ENCODE measurements at regions not wholly inside any gene's neighbourhood (a gene's known extent, or its start where the extent isn't known, plus 50 kb on each side); places are given as distances from the start of the nearest gene placed in this dataset.
A peak's percentile ranks its signal among the peaks of the same experiment; 100 is the strongest.

DNA sequence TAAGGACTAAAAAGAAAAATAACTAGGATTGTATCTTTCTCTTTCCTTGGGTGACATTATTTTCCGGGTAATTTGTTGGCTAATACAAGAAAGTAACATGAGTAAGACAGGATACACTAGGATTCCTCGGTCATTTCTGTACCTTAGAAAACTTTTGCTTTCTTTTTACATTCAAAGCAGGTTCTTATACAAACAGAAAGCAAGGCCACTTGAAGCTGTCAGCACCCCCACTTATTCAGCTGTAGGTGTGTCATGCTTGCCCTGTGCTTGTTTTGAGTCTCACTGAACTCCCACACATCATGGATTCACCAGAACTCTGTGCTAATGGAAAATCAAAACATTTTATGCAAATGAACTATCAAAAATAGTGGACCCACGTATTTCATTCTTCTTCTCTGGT lies 266.8 kb upstream of the CLEC14A start:
- DNase-seq = no peak

DNA sequence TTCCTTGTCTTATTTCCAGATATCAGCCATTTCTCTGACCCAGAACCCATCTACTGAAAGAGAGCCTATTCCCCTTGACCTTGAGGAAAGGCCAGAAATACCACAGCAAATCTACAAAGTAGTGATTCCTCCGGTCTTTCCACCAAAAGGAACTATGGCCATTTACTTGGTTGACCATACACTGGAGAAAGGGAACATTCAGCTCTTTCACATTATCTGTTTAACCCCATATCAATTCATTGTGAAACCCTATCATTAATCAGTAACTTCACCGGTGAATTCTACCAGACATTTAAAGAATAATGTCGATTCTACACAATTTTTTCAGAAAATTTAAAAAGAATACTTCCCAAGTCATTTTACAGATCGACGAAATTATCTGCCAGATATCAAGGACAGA lies 265.7 kb upstream of the CLEC14A start:
- no peak for DNase-seq

DNA sequence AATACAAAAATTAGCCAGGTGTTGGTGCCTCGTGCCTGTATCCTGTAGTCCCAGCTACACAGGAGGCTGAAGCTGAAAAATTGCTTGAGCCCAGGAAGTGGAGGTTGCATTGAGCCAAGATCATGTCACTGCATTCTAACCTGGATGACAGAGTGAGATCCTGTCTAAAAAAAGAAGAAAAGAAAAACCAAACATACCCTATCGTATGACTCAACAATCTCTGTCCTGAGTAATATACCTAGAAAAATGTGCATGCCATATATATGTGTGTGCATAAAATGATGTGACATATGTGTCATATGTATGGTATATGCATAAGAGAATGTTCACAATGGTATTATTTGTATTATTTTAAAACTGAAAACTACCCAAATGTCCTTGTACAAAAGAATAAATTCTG lies 261.5 kb upstream of the CLEC14A start:
- no peak for DNase-seq

DNA sequence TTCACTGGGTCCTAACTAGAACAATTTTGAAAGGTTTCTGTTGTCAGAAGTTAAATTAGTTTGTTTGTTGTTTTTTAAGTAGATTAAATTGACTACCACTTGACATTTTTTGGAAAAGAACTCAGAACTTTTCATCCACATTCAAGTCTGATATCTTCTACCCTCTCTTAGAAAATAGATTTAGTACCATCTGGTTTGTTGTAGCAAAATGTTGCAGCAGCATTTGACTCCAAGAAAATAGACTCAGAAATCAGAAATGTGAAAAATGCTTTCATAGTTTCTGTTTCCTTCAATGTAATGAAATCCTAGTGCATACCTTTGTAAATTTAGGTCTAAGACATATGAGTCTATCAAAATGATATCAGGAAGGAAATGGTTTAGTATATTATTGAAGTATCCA lies 256.3 kb upstream of the CLEC14A start:
- no peak for DNase-seq

DNA sequence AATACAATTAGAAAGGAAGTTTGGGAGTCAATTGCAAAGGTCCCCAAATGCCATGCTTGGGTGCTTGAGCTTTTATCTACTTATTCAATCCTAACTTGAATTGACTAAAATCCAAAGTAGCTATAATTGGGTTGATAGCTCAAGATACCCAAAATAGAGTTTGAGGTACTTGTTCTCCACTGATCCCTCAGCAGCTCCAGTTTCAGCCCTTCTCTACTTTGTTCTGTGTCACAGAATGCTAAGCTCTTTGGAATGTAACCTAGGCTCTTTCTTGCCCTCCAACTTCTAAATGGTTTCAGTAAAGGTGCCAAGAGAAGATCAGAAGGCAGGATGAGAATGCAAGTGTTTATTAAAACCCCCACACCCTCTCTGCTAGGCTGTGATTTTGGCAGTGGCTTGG lies 251.4 kb upstream of the CLEC14A start:
- DNase-seq = no peak

DNA sequence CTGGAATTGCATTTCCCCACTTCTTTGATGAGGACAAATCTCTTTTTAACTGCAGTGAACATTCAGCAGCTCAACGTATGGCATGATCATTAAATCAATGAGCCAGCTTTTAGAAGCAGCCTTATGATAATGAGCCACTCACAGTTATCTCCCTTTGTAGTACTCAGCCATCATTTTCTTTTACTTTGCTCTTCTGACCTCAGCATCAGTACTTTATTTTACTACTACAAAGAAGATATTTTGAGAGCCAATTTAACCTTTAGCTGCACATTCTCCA lies 250.0 kb upstream of the CLEC14A start:
- DNase-seq = no peak

DNA sequence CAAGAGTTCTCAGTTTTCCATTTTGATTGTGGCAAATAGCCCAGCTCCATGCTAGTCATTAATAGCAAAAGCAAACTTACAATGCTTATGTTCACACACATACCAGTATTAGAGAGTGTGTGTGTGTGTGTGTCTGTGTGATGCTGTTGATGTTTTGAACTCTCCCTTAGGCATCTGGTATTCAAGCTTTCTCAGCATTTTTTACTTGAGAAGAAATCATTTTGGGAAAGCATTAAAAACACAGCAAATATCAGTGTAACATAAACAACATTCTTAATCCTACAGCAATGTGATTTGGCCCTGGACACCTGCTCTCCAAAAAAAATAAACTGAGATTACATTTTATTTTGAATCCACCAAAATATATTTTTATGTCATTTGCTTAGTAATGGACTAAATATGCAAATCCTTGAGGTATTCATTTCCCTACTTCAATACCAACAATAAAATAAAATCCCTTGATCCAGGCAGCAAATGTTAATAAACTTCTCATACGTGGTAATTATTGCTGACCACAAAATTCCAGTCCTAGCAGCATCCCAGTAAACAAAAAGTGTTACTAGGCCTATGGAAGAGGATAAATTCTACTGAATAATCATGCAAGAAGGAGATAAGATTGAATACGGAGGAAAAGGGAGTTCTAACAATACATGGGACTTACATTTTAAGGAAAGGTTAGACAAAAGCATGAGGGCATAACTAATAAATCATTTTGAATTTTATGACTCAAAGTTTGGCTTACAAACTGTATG lies 249.5 kb upstream of the CLEC14A start:
- no peak for DNase-seq

DNA sequence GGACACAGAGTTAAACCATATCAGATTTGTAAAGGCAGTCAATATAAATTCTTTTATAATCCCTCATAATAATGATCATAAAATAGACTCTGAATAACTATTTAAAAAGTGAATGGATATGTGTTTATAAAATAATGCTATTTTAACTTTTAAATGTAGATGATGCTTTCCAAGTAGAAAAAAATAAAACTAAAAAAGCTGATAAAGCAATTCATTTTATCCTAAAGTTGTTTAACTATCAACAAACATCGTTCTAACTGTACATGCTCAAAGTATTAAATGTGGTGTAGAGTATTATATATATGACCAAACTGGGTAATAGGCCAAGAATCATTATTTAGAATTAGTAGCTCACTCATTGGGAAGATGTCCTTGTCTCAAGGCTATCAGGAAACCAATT lies 248.3 kb upstream of the CLEC14A start:
- DNase-seq = no peak

DNA sequence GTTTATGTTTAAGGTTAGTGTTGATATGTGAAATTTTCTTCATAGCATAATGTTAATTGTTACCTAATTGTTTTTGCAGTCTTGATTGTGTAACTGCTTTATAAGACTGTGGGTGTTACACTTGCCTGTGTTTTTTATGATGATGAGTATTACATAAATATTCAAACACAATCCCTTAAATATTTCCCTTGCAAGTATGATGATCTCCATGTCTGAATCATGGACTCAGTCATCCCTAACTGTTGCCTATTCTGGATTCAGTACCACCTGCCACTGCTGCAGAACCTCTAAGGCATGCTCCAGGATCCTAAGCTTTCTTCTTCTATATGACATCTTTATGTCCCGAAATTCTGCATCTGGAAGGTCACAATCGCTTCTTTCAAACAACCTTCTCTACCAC lies 246.3 kb upstream of the CLEC14A start:
- no peak for DNase-seq

DNA sequence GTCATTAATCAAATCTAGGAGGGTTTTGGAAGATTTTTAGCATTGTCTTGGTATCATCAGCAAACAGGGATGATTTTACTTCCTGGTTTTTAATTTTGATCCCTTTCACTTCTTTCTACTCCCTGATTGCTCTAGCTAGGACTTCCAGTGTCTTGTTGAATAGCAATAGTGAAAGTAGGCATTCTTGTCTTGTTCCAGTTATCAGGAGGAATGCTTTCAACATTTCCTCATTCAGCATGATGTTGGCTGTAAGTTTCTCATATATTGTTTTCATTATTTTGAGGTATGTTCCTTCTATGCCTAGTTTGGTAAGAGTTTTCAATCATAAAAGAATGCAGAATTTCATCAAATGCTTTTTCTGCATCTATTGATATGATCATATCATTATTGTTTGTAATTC lies 244.2 kb upstream of the CLEC14A start:
- DNase-seq = no peak

DNA sequence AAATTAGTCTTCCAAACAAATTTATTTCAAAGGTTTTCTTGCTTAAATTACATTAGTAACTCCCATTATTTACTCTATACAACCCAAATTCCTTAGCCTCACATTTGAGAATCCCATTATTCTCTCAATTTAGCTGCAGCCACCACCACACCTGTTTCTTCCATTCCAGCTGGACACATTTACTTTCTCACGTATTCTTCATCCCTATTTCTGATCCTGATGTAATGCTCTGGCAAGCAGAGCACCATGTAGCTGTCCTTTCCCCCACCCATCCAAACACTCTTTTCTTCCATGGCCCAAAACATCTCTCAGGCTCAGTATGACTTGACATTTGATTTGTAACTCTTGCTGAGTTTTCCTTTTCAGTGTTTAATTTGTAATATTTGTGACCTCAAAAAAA lies 240.2 kb upstream of the CLEC14A start:
- DNase-seq = no peak

DNA sequence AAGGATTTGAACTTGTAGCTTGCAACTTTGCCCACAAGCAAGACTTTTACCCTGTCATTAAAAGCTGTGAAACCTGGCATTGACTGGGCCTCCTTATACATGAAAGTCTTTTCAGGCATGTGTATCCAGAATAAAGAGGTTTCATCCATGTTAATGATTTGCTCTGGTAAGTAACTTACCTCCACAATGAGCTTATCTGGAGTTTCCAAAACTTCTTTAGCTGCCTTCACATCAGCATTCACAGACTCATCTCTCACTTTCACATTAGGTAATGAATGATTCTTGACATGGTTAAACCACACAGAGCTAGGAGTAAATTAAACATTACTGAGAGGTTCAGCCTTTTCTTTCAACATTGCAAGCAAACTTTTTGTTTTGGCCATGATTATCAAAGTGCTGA lies 234.4 kb upstream of the CLEC14A start:
- no peak for DNase-seq

DNA sequence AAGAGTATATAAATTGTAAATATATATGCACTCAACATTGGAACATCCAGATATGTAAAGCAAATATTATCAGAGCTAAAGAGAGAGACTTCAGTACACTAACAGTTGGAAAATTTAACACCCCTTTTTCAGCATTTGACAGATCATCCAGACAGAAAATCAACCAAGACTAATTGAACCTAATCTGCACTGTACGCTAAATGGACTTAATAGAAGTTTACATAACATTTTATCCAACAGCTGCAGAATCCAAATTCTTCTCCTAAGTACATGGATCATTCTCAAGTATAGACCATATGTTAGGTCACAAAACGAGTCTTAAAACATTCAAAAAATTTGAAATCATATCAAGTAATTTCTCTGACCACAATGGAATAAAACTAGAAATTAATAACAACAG lies 229.1 kb upstream of the CLEC14A start:
- no peak for DNase-seq

DNA sequence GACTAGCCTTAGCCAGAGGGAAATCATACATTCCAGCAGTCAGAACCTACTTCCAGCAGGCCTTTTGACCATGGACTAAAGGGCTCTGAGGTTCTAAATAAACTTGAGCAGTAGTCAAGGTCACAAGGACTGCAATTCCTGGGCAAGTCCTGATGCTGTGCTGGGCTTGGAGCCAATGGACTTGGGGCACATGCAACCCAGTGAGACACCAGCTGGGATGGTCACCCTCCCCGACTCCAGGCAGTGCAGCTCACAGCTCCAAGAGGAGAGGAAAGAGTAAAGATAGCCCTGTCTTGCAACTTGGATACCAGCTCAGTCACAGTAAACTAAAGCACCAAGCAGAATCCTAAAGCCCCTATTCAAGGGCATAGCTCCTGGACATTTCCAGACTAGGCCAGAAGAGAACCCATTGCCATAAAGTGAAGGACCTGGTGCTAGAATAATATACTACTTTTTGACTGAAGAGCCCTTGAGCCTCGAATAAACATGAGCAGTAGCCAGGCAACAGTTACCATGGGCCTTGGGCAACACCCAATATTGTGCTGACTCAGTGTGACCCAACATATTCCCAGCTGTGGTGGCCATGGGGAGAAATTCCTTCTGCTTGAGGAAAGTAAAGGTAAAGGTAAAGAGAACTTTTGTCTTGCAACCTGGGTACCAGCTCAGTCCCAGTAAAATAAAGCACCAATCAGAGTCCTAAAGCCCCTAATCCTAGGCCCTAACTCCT lies 226.2 kb upstream of the CLEC14A start:
- DNase-seq = no peak

DNA sequence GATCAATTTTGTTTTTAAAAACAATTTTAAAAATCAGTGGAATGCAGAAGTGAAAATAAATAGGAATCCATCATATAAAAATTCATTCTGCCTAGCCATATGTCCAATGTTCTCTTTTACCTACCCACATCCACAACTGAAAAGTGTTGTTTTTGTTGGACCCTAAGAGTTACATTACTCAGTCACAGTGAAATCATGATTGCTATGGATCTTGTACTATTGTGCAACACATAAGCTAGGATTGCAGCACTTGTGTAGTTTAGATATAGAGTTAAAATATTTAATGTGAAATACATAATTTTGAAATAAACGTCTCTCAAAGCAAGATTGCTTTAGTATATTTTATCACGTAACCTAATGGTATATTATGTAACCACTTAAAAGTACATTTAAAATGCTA lies 213.3 kb upstream of the CLEC14A start:
- DNase-seq = no peak

DNA sequence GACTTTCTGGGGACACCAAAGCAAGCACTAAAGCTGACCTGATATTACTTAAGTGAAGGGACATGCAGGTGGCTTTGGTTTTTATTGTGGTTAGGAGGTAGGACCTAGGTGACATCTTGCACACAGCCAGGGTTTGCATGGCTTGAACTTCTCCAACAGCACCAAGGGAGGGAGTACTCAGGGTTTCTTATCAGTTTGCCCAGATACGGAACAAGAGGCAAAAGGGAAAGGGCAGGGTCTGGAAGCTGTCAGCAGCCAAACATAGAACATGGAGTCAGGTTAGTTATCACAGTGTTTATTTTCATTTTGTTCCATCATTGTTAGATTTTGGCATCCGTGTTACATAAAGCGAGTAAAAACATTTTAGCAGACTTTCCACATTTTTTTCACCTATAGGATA lies 186.3 kb upstream of the CLEC14A start:
- DNase-seq = no peak

DNA sequence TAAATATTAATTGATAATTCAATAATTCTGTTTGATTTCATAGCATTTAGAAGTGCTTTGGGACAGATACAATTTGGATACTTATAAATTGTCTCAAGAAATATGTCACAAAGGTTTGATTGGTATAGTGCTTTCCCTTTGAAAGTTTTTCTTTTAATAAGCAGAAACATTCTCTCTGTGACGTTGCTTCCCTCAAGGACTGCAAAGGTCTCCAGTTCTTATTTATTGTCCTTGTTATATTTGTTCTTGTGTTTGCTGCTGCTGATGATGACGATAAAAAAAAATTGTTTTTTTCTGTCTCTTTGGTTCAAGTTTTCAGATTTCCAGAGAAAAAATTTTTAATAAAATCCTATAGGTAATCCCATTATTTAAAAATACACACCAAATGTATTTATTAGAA lies 176.3 kb upstream of the CLEC14A start:
- DNase-seq = no peak

DNA sequence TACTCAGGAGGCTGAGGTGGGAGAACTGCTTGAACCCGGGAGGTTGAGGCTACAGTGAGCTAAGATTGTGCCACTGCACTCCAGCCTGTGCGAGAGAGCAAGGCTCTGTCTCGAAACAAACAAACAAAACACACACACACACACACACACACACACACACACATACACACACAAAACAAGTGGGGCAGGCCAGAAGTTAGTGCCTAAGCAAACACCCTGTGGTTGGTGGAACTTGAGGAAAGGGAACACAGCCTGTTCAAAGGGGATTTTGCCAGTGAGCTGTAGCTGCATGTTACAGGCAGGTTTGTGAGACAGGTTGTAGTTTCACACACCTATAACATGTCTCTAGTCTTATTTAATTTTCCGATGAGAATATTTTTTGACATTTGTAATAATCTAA lies 175.3 kb upstream of the CLEC14A start:
- DNase-seq = no peak

DNA sequence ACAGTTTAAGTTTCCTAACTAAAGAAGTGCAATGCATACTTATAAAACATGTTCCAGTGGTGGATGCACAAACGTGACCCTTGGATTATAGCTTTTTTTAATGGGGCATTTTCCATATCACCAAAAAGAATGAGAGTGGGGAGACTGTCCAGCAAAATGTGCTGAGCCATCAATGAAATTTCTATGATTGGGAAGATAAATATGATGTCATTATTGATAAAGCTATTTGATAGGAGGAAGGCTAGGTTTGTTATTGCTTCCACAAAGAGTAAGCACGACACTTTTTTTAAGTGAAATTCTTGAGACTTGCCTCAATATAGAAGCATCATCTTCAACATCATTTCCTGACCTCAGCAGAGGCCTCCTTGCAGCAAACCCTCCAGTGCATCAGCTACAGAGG lies 174.6 kb upstream of the CLEC14A start:
- no peak for DNase-seq

DNA sequence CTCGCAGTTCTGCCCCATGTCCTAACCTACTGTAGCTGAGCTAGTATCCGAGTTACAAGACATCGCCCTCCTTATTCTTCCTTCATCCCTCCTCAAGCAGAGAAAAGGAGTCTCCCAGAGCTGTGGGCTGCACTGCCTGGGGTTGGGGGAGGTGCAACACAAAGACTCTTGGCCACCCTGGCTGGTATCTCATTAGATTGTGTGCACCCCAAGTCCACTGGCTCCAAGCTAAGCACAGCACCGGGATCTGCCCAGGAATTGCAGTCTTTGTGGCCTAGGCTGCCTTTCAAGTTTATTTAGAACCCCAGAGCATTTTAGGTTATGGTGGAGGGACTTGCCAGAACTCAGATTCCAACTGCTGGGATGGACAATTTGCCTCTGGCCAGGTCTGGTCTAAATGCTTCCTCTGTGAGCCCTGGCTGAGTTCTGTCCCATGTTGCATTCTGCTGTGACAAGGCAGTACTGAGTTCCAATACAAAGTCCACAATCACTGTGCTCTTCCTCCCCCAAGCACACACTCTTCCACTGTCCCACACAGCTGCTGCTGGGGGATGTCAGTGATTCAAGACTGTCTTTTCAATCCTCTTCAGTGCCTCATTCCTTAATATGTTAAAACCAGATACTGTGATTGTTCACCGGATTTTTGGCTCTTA lies 169.6 kb upstream of the CLEC14A start:
- DNase-seq = no peak

DNA sequence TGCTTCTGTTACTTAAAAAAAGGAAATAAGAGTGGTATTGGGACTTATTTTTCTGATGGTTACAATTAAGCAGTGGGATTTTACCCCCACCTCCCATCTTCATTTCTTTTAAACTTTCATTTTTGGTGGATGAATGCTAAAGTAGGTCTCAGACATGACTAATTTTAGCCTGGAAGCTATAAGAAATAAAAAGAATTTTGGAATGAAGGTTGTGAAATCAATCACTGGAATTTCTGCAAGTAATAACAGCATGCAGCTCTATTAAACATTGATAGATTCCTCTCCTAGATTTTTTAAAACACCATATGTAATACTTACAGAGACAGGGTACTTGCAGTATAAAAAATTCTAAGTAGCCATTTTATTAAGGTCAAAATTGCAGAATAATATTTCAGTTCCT lies 164.2 kb upstream of the CLEC14A start:
- DNase-seq = no peak

DNA sequence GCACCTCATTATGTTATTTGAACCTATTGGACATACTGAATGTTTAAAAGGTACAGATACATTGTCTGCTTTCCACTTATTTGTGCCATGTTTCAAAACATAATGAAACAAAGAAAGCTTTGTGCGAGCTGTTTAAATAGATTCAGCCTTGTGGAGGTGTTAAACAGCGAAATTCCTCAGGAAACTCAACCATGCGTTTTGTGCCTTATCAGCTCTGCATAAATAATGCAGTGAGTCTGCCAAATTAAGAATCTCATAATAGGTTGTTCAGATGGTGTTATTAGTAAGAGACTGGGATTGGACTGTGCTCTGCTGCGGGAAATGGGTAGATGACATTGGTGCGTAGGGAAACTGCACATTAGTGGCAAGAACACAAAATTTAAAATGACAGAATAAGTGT lies 163.7 kb upstream of the CLEC14A start:
- DNase-seq = peak in 1 of 51 donors; percentile 5

DNA sequence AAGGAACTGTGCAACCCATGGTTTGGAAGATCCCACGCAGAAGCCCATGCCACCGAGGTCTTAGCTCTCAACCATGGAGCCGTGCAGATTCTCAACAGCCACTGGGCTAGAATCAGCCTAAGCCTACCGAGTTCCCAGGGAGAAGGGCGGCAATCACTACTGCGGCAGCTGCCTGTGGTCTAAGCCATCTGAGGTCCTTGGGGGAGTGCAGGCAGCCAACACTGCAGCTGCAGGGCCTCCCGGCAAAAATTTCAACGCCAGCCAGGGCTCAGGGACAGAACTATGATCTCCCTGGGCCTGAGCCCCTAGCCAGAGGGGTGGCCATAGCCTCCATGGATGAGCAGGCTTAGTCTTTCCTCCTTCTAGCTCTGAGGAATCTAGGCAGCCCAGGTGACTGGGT lies 156.8 kb upstream of the CLEC14A start:
- DNase-seq = no peak

All from hypothalamus (tissue), 51 donors.